ENCODE measurements at regions not wholly inside any gene's neighbourhood (a gene's known extent, or its start where the extent isn't known, plus 50 kb on each side); places are given as distances from the start of the nearest gene placed in this dataset.
A peak's percentile ranks its signal among the peaks of the same experiment; 100 is the strongest.
"Not testable (repeated sequence)": the region's sequence is repeated elsewhere in the genome, so short reads cannot be mapped to it uniquely, and the experiment has no call there.

DNA sequence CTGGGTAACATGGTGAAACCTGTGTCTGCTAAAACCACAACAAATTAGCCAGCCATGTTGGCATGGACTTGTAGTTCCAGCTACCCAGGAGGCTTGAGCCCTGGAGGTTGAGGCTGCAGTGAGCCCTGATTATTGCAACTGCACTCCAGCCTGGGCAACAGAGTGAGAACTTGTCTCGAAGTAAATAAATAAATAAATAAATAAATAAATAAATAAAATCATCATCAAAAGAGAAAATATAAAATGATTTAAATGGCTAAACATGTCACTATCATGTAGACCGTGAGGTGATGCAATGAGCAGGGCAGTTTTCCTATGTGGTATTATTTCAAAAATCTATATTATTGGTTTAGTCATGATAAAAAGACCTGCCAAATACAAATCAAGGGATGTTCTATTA, 2074.3 kb downstream of the PCDH9 start:
- no peak for DNase-seq (ENCODE audit: low read depth)

DNA sequence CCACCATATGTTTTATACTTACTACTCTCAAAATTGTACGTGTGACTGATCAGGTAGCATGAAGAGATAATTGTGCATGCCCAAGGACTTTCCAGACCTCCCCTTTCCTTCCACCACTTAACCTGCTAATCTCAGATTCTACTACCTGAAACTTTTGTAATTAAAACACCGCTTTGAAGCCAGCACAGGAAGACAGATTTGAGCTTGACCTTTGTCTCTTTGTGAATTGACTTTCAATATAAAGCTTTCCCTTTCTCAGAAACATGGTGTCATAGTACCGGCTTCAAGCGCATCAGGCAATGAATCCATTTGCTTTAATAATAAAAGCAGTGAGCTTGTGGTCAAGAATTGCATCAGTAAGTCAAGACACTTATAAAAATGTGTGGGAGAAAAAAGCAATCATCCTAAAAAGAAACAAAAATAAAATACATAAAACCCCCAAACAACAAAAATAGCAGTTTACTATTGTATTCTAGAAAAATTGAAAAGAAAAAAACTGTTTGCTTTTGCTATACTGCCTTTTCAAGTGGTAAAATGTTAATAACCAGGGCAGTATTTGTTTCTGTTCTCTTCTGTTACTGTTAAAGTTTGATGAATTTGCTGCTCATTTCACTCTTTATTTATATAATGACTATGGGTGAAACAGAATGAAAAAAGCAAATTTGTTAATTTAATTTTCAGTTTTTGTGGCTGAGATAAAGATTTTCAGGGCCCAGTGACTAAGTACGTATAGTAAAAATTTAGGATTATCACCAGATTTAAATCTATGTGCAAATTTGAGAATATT, 2075.3 kb downstream of the PCDH9 start:
- no peak for DNase-seq (ENCODE audit: low read depth)

DNA sequence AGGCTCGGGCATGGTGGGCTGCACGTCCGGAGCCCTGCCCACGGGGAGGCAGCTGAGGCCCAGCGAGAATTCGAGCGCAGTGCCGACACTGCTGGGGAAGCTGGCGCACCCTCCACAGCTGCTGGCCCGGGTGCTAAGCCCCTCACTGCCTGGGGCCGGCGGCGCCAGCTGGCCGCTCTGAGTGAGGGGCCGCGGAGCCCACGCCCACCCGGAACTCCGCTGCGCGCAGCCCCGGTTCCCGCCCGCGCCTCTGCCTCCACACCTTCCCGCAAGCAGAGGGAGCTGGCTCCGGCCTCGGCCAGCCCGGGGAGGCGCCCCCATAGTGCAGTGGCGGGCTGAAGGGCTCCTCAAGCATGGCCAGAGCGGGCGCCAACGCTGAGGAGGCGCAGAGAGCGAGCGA, 2080.4 kb downstream of the PCDH9 start:
- DNase-seq (ENCODE audit: low read depth) = no peak

DNA sequence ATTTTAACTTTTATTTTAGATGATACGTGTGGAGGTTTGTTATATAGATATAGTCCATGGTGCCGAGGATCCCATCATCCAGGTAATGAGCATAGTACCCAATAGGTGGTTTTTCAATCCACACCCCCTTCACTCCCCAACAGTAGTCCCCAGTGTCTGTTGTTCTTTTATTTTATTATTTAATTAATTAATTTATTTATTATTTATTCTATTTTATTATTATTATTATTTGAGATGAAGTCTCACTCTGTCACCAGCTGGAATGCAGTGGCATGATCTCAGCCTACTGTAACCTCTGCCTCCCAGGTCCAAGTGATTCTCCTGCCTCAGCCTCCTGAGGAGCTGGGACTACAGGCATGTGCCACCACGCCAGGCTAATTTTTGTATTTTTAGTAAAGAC, 2086.2 kb downstream of the PCDH9 start:
- DNase-seq (ENCODE audit: low read depth) = no peak

DNA sequence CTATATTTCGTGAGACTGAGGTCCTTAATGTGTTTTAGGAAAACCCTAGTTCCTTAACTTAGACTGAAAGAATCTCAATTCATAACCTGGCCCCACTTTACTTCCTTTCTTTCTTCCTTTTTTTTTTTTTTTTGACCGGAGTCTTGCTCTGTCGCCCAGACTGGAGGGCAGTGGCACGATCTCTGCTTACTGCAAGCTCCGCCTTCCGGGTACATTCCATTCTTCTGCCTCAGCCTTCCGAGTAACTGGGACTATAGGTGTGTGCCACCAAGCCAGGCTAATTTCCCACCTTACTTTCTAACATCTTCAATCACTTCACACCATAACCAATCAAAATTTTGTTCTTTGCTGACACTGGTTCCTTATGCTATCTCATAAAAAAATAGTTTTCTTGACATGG, 2097.0 kb downstream of the PCDH9 start:
- DNase-seq (ENCODE audit: low read depth) = no peak

DNA sequence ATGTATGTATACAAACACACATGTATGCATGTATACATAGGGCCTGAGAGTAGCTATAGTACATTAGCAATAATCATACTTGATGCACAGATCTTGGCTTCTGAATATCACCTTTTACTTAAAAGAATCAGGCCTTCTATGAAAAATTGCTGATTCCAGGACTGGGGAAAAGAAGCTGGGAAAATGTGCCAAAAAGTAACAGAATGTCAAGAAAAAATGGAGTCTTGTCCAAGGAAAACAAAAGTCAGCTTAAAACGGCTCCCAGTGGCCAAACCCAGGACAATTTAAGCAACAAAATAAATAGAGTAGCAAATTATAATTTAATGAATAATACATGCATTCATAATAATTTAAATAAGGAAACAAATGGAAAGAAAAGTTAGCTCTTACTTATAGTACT, 2104.9 kb downstream of the PCDH9 start:
- no peak for DNase-seq (ENCODE audit: low read depth)

DNA sequence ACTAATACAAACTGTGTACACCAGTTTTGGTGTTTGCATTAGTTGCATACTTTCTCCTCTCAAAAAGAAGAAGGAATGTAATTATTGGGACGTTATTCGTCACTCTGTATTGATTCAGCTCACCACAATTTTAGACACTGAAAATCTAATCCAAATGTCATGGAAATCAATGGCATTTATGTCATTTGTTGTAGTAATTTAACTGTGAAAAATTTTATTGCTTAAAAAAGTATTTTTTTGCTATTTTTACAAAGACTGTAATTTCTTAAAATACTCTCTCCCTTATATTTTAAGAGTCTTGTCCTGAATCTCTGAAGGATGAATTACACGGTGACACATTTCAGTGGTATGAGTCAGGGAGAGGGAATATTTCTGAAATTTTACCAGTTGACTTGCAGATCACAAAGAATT, 2117.6 kb downstream of the PCDH9 start:
- peak; percentile 18 for DNase-seq (ENCODE audit: low read depth)

DNA sequence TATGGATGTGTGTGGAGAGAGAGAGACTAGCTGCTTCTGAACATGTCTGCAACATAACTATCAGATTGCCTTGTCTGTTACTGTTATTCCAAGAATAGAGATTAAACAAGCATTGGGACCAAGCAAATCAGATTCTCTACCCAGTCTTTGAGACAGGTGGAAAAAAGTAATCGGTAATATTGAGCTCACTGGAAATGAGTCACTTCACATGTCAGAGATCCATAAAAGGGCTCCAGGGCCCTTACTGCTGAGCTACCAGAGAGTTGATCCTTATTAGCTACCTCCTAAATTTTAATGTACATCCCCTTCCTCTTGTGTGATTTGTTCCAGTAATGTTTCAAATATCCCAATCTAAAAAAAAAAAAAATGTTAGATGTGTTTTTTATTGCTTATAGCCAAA, 2118.0 kb downstream of the PCDH9 start:
- no peak for DNase-seq (ENCODE audit: low read depth)

DNA sequence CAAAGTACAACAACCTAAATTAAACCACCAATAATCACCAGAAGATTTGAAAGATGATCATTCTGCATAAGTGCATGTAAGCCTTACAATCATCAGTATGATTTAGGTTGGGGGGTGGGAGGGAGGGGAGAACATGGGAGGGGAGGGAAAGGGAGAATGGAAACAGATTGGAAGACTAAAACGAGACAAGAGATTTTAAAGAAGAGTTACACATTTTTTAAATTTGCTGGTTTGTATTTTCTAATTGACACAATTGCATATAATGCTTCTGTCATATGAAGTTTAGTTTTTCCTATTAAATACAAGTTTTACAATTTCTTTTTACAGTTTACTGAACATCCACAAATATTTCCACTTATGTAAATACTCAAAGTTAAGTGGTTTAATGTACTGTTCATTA, 2118.9 kb downstream of the PCDH9 start:
- no peak for DNase-seq (ENCODE audit: low read depth)

DNA sequence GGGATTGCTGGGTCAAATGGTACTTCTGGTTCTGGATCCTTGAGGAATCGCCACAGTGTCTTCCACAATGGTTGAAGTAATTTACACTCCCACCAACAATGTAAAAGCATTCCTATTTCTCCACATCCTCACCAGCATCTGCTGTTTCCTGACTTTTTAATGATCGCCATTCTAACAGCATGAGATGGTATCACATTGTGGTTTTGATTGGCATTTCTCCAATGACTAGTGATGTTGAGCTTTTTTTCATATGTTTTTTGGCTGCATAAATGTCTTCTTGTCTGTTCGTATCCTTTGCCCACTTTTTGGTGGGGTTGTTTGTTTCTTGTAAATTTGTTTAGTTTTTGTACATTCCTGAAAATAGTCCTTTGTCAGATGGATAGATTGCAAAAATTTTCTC, 2125.7 kb downstream of the PCDH9 start:
- DNase-seq (ENCODE audit: low read depth) = not testable (repeated sequence)

DNA sequence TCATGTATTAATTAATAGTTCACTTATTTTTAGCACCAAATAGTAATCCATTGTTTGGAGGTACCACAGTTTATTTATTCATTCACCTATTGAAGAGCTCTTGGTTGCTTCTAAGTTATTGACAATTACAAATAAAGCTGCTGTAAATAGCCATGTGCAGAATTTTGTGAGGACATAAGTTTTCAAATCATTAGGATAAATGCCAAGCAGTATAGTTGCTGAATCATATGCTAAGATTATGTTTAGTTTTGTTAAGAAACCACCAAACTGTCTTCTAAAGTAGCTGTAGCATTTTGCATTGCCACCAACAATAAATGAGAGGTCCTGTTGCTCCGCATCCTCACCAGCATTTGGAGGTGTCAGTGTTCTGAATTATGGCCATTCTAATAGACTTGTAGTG, 2126.8 kb downstream of the PCDH9 start:
- DNase-seq (ENCODE audit: low read depth) = no peak

DNA sequence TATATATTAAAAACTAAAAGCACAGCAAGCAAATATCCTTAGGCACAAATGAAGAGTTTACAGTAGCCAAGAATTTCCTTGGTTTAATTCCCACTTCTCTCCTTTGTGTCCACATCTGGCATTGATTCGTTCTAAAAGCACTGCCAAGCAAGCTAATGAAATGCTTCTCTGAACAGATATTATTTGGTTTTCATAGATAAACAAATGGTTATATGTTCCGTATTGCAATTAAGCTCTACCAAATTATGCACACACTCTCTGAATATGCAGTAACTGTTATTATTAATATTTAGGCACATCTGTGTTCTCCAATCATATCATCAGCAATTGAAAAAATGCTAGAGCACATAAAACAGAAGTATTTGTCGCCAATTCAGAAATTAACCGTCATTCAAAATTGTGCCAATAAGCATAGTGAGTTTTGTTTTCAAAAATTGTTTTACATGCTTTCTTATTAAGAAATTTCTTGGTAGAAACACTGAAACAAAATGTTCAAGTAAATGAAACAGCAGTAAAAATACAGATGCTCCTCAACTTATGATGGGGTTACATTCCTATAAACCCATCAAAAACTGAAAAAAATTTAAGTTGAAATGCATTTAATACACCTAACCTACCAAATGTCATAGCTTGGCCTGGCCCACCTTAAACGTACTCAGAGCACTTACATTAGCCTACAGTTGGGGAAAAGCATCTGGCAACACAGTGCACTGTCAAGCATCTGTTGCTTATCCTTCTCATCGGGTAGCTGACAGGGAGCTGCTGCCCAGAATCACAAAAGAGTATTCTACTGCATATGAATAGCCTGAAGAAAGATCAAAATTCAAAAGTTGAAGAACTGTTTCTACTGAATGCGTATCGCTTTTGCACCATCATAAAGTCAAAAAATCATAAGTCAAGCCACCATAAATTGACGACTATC, 2134.7 kb downstream of the PCDH9 start:
- no peak for DNase-seq (ENCODE audit: low read depth)

DNA sequence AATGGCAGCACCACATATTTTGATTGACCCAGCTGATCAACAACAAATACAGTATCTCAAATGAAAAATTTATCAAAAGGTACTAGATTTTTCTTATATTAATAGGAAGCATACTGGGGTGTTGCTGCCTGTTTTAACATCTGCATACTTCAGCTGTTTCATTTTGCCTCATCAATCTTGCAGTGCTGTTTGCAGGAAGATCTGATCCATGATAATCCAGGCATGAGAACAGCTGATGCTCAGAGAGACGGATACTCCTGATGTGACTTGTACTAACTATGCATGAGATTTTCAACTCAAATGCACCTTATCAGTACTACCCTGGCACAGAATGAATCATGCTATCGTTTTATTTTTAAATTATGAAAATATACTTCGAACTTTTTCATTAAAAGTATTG, 2136.8 kb downstream of the PCDH9 start:
- DNase-seq (ENCODE audit: low read depth) = no peak

DNA sequence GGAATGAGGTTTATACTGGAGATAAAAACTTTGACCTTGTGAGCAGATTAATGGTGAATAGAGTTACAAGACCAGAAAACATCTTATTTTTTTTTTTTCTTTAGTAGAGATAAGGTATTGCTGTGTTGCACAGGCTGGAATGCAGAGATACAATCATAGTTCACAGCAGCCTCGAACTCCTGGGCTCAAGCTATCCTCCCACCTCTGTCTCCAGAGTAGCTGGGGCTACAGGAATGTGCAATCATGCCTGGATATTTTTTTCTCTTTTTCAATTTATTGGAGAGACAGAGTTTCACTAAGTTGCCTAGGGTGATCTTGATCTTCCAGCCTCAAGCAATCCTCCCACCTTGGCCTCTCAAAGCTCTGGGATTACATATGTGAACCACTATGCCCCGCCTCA, 2139.1 kb downstream of the PCDH9 start:
- no peak for DNase-seq (ENCODE audit: low read depth)

DNA sequence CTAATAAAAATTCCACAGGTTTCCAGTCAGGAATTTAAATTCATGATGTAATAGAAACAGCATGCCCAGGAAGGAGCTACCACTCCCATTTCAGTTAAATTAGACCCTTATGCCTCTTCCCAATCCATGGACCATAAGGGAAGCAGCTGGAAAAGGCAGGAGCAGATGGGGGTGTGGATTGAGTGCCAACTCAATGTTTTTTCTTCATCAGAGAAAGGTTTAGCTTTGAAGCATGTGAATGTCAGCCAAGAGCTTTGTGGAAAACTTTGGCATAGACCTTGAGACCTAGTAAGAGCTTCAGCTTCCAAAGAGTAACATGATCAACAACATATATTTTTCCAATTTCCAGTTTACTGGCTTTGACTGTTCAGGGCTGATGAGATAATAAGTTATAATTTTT, 2139.9 kb downstream of the PCDH9 start:
- no peak for DNase-seq (ENCODE audit: low read depth)

DNA sequence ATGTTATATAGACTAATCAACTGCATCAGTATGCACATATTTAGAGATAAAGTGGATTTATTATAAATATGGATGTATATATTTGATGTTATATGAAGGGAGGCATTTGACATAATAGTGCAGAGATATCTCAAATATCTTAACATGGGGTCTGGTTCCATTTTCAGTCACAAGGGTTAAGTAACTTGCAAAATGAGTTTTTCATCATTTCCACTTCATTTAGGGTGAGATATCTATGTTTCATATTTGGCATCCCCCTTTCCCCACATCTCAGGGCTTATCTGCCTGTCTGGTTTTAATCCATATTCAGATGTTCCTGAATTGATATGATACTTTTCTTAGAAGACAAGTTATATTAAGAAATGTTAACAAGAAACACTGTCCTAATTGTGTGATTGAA, 2141.2 kb downstream of the PCDH9 start:
- no peak for DNase-seq (ENCODE audit: low read depth)

DNA sequence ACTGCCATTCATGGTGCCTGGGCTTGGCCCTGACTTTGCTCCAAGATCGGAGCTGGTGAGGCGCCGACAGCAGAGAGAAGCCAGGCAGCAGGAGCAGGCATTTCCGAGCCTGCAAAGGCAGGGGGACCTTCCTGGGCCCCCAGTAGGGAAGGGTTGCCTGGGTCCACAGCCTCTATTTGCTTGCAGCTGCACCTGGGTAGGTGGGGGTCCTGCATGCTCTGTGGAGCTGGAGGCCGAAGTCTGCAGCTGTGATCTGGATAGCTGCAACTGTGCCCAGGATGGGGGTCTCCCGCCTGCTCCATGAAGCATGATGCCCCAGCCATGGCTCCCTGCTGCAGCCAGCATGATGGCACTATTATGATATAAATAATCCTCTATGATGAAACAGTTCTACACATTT, 2144.2 kb downstream of the PCDH9 start:
- DNase-seq (ENCODE audit: low read depth) = no peak

DNA sequence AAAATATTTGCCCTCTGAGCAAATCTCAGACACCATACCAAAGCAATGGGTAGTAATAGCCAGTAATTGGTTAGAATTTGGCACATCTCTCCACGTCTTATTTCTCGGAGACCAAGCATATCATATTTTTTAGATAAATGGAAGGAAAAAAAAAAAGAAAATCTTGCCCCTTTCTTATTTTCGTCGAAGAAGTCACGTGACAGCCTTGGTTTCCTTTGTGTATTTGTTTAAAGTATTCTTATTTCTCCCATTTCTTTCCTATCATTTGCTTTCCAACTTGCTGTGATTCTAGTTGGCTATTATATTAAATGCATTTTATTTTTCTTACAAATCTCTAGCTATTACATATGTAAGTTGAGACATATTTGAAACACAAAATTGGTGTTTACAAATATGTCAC, 2155.9 kb downstream of the PCDH9 start:
- DNase-seq (ENCODE audit: low read depth) = no peak

DNA sequence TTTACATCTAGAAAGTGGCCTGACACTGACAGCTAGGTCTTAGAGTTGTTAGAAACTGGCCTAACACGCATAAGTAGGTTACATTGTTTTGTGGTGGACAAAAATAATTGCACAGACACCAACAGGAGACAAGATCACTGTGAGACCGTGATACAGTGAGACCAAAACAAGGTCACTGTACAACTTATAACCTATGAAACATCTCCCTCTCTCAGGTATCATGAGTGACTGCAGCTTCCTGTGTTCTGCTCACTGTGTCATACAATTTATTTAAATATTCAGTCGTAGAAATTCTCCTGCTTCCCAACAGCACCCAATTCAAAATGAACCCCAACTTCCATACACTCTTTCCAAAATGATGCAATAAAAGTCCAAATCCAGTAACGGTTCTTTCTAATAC, 2165.2 kb downstream of the PCDH9 start:
- no peak for DNase-seq (ENCODE audit: low read depth)

DNA sequence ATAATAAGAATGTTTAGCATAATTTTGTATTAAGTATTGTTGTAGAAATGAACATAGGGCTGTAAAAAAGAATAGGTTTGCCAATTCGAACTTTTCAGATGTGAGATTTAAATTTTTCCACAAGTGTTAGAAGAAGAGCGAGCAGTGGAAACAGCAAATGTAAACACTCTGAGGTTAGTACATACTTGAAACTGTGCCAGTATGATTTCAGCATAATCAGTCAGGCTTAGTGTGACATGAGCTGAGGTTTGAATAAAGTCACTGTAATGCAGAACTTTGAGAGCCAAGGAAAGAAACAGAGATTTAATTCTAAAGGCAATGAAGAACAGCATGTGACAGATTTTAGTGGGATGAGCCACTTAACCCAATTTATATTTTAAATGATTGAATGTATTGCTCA, 2166.4 kb downstream of the PCDH9 start:
- no peak for DNase-seq (ENCODE audit: low read depth)

DNA sequence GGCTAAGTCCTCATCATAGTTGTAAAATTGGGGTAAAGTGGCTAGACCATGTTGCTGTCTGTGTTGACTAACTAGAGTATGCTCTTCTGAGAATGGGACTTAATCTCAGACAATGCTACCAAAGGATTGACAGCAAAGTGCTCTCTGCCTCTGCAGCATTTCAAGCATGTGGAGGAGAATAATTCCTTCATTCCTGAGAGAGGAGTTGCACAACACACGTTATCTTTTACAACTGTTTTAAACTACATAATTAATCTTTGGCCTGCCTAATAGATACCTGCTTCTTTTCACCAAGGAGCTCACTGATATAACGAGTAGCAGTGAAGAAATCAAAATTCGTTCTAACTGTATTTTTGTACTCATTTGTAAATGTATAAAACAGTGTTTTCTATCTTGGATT, 2172.2 kb downstream of the PCDH9 start:
- DNase-seq (ENCODE audit: low read depth) = no peak

DNA sequence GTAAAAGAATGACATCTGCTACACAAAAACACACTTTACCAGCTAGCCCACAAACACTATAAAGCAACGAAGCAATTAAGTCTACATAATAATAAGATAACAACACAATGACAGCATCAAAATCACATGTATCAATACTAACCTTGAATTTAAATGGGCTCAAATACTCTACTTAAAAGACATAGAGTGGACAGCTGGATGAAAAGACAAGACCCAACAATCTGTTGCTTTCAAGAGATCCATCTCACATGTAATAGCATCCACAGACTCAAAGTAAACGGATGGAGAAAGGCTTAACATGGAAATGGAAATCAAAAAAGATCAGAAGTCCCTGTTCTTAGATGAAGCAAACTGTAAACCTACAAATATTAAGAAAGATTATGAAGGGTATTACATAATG, 2175.9 kb downstream of the PCDH9 start:
- no peak for DNase-seq (ENCODE audit: low read depth)

DNA sequence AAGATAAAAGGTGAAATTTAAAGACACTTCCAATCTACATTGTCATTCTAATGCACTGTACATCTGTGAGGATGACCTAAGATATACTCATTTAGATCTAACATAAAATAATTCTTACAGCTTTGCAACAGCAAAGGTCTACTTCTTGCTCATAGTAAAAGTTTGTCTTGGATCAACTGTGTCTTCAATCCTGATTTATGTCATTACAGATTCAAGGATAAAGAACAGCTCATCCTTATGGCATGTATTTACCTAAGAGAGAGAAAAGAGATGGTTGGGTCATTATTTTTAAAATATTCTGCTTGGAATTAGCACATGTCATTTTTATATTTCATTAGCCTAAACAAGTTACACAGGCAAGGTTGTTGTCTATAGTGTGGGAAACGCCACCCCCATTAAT, 2193.1 kb downstream of the PCDH9 start:
- DNase-seq (ENCODE audit: low read depth) = no peak

DNA sequence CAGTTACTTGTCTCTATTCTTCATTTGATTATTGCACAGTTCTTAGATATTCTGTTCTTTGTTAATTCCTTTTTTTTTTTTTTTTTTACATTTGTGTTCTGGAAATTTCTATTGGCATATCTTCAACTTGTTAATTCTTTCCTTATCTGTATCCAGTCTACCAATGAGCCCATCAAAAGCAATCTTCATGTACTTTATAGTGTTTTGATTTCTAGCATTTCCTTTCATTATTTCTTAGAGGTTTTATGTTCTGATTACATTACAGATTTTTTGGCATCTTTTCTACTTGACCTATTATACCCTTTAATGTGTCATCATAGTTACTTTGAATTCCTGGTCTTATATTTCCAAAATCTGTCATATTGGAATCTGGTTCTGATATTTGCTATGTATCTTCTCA, 2194.8 kb downstream of the PCDH9 start:
- DNase-seq (ENCODE audit: low read depth) = no peak
